WTC11 (cell line): ENCODE measurements at regions not wholly inside any gene's neighbourhood (a gene's known extent, or its start where the extent isn't known, plus 50 kb on each side); places are given as distances from the start of the nearest gene placed in this dataset.

ENCODE experiments used
- ATAC-seq: fragments of 200-7000 bp; cut with Tn5 transposase; 2 replicates; pipeline ENCODE4 v1.10.0; 2021; ENCODE audit warnings: mild to moderate bottlenecking, moderate library complexity
- CTCF ChIA-PET: fragments of 300-600 bp; sonication (Branson Sonifier 250); formaldehyde crosslinking; loops from one replicate; lab custom pipeline; 2021; ENCODE audit warnings: antibody characterized with exemption; lab: Charles Lee
- POLR2A ChIA-PET: fragments of 350-600 bp; sonication (Branson Sonifier 250); formaldehyde crosslinking; loops from one replicate; lab custom pipeline; 2021; ENCODE audit warnings: antibody characterized with exemption; lab: Charles Lee
- DNase-seq: peaks from one replicate; pipeline ENCODE4 v3.0.0; 2021; ENCODE audit warnings: low spot score
- H3K27ac Mint-ChIP-seq: 2 replicates; pipeline ENCODE4 v1.8.0; 2021; ENCODE audit warnings: mixed read lengths
- H3K27me3 Mint-ChIP-seq: 2 replicates; pipeline ENCODE4 v1.8.0; 2021; ENCODE audit warnings: low read depth, mild to moderate bottlenecking, moderate library complexity, mixed read lengths
- H3K36me3 Mint-ChIP-seq: 2 replicates; pipeline ENCODE4 v1.8.0; 2021; ENCODE audit warnings: mixed read lengths
- H3K4me1 Mint-ChIP-seq: 2 replicates; pipeline ENCODE4 v1.8.0; 2022; ENCODE audit warnings: mixed read lengths
- H3K4me3 Mint-ChIP-seq: 2 replicates; pipeline ENCODE4 v1.8.0; 2021; ENCODE audit warnings: mild to moderate bottlenecking, moderate library complexity, mixed read lengths
- H3K9me3 Mint-ChIP-seq: 2 replicates; pipeline ENCODE4 v1.8.0; 2021; ENCODE audit warnings: mixed read lengths
- CREB1 ChIP-seq: sonication (generic); formaldehyde crosslinking; IDR thresholded peaks from 2 replicates; pipeline ENCODE4 v1.8.0; 2023; ENCODE audit warnings: mild to moderate bottlenecking, missing genetic modification reagents
- CREM ChIP-seq: sonication (generic); formaldehyde crosslinking; IDR thresholded peaks from 2 replicates; pipeline ENCODE4 v1.8.1; 2022; ENCODE audit warnings: mild to moderate bottlenecking, missing genetic modification reagents, moderate library complexity
- EMX1 ChIP-seq: fragments of 250-450 bp; sonication (Bioruptor Pico); IDR thresholded peaks from 2 replicates; pipeline ENCODE4 v1.8.0; 2021; ENCODE audit warnings: mild to moderate bottlenecking
- ESRRA ChIP-seq: sonication (generic); formaldehyde crosslinking; IDR thresholded peaks from 2 replicates; pipeline ENCODE4 v1.8.1; 2022; ENCODE audit warnings: mild to moderate bottlenecking, missing genetic modification reagents, borderline replicate concordance
- GABPB1 ChIP-seq: sonication (generic); formaldehyde crosslinking; IDR thresholded peaks from 2 replicates; pipeline ENCODE4 v1.8.1; 2023; ENCODE audit warnings: mild to moderate bottlenecking, missing genetic modification reagents
- GTF2I ChIP-seq: fragments of 250-450 bp; sonication (Bioruptor Pico); conservative IDR thresholded peaks from 2 replicates; pipeline ENCODE4 v1.4.0; 2021; ENCODE audit warnings: mild to moderate bottlenecking
- KAT7 ChIP-seq: sonication (generic); formaldehyde crosslinking; IDR thresholded peaks from 2 replicates; pipeline ENCODE4 v1.8.1; 2023; ENCODE audit warnings: missing genetic modification reagents, mild to moderate bottlenecking, borderline replicate concordance
- NFATC4 ChIP-seq: fragments of 250-450 bp; sonication (Bioruptor Pico); IDR thresholded peaks from 2 replicates; pipeline ENCODE4 v1.9.0; 2021; ENCODE audit warnings: mild to moderate bottlenecking
- NFYB ChIP-seq: sonication (generic); formaldehyde crosslinking; conservative IDR thresholded peaks from 2 replicates; pipeline ENCODE4 v1.8.0; 2022; ENCODE audit warnings: low read depth, missing genetic modification reagents
- NR1H2 ChIP-seq: sonication (generic); formaldehyde crosslinking; IDR thresholded peaks from 2 replicates; pipeline ENCODE4 v1.9.0; 2021; ENCODE audit warnings: mild to moderate bottlenecking, moderate library complexity, missing genetic modification reagents
- NR3C1 ChIP-seq: sonication (generic); formaldehyde crosslinking; conservative IDR thresholded peaks from 2 replicates; pipeline ENCODE4 v1.8.1; 2023; ENCODE audit warnings: low read depth, mild to moderate bottlenecking, missing genetic modification reagents
- PRRX2 ChIP-seq: fragments of 250-450 bp; sonication (Bioruptor Pico); IDR thresholded peaks from 2 replicates; pipeline ENCODE4 v1.8.0; 2021; ENCODE audit warnings: mild to moderate bottlenecking
- SMAD4 ChIP-seq: sonication (generic); formaldehyde crosslinking; IDR thresholded peaks from 2 replicates; pipeline ENCODE4 v1.8.0; 2022; ENCODE audit warnings: mild to moderate bottlenecking, missing genetic modification reagents
- TCF7 ChIP-seq: sonication (generic); formaldehyde crosslinking; IDR thresholded peaks from 2 replicates; pipeline ENCODE4 v1.8.0; 2022; ENCODE audit warnings: mild to moderate bottlenecking, low read depth, missing genetic modification reagents, moderate library complexity
- TEAD4 ChIP-seq: sonication (generic); formaldehyde crosslinking; IDR thresholded peaks from 2 replicates; pipeline ENCODE4 v1.8.0; 2022; ENCODE audit warnings: mild to moderate bottlenecking, missing genetic modification reagents
- ZNF232 ChIP-seq: sonication (generic); formaldehyde crosslinking; IDR thresholded peaks from 2 replicates; pipeline ENCODE4 v1.8.0; 2022; ENCODE audit warnings: mild to moderate bottlenecking, missing genetic modification reagents
- ZNF263 ChIP-seq: sonication (generic); formaldehyde crosslinking; IDR thresholded peaks from 2 replicates; pipeline ENCODE4 v1.8.1; 2022; ENCODE audit warnings: low read depth, mild to moderate bottlenecking, moderate library complexity, missing genetic modification reagents
- ZNF317 ChIP-seq: sonication (generic); formaldehyde crosslinking; IDR thresholded peaks from 2 replicates; pipeline ENCODE4 v1.8.1; 2023; ENCODE audit warnings: low read depth, mild to moderate bottlenecking, moderate library complexity, missing genetic modification reagents, borderline replicate concordance
- ZNF423 ChIP-seq: fragments of 250-450 bp; sonication (Bioruptor Pico); IDR thresholded peaks from 2 replicates; pipeline ENCODE4 v2.1.2; 2022; ENCODE audit warnings: mild to moderate bottlenecking, moderate library complexity
- ZNF671 ChIP-seq: fragments of 250-450 bp; sonication (Bioruptor Pico); IDR thresholded peaks from 2 replicates; pipeline ENCODE4 v1.8.0; 2021; ENCODE audit warnings: mild to moderate bottlenecking
- TF ChIP-seq, protein P1 (sequence below): sonication (generic); formaldehyde crosslinking; IDR thresholded peaks from 2 replicates; pipeline ENCODE4 v1.8.1; 2023; ENCODE audit warnings: mild to moderate bottlenecking, missing genetic modification reagents, moderate library complexity
- TF ChIP-seq, protein P2 (sequence below): sonication (generic); formaldehyde crosslinking; IDR thresholded peaks from 2 replicates; pipeline ENCODE4 v1.8.0; 2023; ENCODE audit warnings: mild to moderate bottlenecking, missing genetic modification reagents
- TF ChIP-seq, protein P3 (sequence below): sonication (generic); formaldehyde crosslinking; IDR thresholded peaks from 2 replicates; pipeline ENCODE4 v1.8.1; 2022; ENCODE audit warnings: low read depth, missing genetic modification reagents, borderline replicate concordance
- TF ChIP-seq, protein P4 (sequence below): sonication (generic); formaldehyde crosslinking; IDR thresholded peaks from 2 replicates; pipeline ENCODE4 v1.8.1; 2022; ENCODE audit warnings: low read depth, mild to moderate bottlenecking, moderate library complexity, missing genetic modification reagents, borderline replicate concordance
- TF ChIP-seq, protein P5 (sequence below): fragments of 250-450 bp; sonication (Bioruptor Pico); IDR thresholded peaks from 2 replicates; pipeline ENCODE4 v1.9.0; 2021; ENCODE audit warnings: mild to moderate bottlenecking
- TF ChIP-seq, protein P6 (sequence below): sonication (generic); formaldehyde crosslinking; conservative IDR thresholded peaks from 2 replicates; pipeline ENCODE4 v1.8.1; 2023; ENCODE audit warnings: mild to moderate bottlenecking, low read depth, missing genetic modification reagents, moderate library complexity

DNA sequence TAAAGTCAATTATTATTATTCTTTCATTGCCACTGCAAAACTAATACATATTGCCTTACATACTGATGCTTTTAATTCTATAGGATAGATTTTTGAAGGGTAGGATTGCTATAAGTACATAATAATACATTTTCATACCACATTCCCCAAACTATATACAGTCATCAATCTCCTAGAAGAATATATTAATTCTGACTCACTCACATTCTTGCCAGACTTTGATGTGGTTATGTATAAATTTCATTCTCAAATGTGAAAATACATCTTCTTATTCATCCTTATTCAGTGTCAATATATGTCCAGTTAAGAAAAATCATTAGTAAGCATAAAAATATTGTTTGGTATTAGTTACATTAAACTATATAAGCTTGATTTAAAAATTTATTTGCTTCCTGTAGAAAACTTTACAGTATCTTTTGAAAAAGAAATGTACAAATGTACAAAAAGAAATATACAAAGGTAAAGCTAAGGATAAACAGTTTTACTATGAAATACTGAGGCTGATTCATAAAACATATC, 458.8 kb upstream of the CNTN5 start:
- TF ChIP-seq SMAD4 (CRISPR knock-in tag) (no peak), NFATC4 (CRISPR knock-in tag) (no peak), NR3C1 (CRISPR knock-in tag) (no peak), TCF7 (CRISPR knock-in tag) (no peak), ZNF232 (CRISPR knock-in tag) (no peak), ZNF671 (no peak), NFYB (CRISPR knock-in tag) (no peak), ESRRA (no peak), ZNF423 (CRISPR knock-in tag) (no peak)
- TF ChIP-seq, protein P1, sequence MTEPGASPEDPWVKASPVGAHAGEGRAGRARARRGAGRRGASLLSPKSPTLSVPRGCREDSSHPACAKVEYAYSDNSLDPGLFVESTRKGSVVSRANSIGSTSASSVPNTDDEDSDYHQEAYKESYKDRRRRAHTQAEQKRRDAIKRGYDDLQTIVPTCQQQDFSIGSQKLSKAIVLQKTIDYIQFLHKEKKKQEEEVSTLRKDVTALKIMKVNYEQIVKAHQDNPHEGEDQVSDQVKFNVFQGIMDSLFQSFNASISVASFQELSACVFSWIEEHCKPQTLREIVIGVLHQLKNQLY (CRISPR knock-in tag) = no peak
- TF ChIP-seq, protein P2, sequence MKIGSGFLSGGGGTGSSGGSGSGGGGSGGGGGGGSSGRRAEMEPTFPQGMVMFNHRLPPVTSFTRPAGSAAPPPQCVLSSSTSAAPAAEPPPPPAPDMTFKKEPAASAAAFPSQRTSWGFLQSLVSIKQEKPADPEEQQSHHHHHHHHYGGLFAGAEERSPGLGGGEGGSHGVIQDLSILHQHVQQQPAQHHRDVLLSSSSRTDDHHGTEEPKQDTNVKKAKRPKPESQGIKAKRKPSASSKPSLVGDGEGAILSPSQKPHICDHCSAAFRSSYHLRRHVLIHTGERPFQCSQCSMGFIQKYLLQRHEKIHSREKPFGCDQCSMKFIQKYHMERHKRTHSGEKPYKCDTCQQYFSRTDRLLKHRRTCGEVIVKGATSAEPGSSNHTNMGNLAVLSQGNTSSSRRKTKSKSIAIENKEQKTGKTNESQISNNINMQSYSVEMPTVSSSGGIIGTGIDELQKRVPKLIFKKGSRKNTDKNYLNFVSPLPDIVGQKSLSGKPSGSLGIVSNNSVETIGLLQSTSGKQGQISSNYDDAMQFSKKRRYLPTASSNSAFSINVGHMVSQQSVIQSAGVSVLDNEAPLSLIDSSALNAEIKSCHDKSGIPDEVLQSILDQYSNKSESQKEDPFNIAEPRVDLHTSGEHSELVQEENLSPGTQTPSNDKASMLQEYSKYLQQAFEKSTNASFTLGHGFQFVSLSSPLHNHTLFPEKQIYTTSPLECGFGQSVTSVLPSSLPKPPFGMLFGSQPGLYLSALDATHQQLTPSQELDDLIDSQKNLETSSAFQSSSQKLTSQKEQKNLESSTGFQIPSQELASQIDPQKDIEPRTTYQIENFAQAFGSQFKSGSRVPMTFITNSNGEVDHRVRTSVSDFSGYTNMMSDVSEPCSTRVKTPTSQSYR (CRISPR knock-in tag) = no peak
- ATAC-seq (no peak), DNase-seq (no peak)
- POLR2A ChIA-PET = no interaction called here
- CTCF ChIA-PET = no interaction called here
- Mint-ChIP-seq H3K4me1 (peaks cover 15% of the 10 kb centered on the region), H3K9me3 (no peaks in the 10 kb centered on the region), H3K27ac (no peak overlapping the region), H3K4me3 (no peak overlapping the region), H3K36me3 (no peaks in the 10 kb centered on the region), H3K27me3 (no peaks in the 10 kb centered on the region)

DNA sequence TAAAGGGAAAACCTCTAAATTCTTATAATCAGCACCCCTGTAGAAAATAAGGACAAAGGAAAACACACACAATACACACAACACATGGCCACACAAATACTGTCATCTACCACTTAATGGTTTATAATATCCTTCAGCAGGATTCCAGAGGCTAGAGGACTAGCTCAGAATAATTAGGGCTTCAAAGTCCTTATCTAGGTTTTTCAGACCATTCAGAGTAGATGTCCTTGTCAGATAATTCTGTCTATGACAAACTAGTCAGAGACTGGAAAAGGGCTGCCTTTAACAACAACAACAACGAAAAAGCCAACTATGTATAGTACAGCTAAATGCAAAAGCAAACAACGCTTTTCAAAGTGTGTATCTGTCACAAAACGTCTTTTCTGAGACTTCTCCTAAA, 456.5 kb upstream of the CNTN5 start:
- no peak for DNase-seq
- Mint-ChIP-seq H3K27ac (no peak overlapping the region), H3K4me3 (no peak overlapping the region), H3K36me3 (no peaks in the 10 kb centered on the region), H3K27me3 (no peaks in the 10 kb centered on the region), H3K4me1 (peaks cover 18% of the 10 kb centered on the region), H3K9me3 (no peaks in the 10 kb centered on the region)
- TF ChIP-seq, protein P3, sequence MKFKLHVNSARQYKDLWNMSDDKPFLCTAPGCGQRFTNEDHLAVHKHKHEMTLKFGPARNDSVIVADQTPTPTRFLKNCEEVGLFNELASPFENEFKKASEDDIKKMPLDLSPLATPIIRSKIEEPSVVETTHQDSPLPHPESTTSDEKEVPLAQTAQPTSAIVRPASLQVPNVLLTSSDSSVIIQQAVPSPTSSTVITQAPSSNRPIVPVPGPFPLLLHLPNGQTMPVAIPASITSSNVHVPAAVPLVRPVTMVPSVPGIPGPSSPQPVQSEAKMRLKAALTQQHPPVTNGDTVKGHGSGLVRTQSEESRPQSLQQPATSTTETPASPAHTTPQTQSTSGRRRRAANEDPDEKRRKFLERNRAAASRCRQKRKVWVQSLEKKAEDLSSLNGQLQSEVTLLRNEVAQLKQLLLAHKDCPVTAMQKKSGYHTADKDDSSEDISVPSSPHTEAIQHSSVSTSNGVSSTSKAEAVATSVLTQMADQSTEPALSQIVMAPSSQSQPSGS (CRISPR knock-in tag) = no peak
- TF ChIP-seq TEAD4 (CRISPR knock-in tag) (no peak), ZNF317 (CRISPR knock-in tag) (no peak), GTF2I (CRISPR knock-in tag) (no peak), PRRX2 (no peak), GABPB1 (CRISPR knock-in tag) (no peak), TCF7 (CRISPR knock-in tag) (no peak), KAT7 (CRISPR knock-in tag) (no peak), CREB1 (CRISPR knock-in tag) (no peak), CREM (CRISPR knock-in tag) (no peak), NR1H2 (CRISPR knock-in tag) (no peak), ZNF263 (CRISPR knock-in tag) (no peak), EMX1 (CRISPR knock-in tag) (no peak)
- TF ChIP-seq, protein P4, sequence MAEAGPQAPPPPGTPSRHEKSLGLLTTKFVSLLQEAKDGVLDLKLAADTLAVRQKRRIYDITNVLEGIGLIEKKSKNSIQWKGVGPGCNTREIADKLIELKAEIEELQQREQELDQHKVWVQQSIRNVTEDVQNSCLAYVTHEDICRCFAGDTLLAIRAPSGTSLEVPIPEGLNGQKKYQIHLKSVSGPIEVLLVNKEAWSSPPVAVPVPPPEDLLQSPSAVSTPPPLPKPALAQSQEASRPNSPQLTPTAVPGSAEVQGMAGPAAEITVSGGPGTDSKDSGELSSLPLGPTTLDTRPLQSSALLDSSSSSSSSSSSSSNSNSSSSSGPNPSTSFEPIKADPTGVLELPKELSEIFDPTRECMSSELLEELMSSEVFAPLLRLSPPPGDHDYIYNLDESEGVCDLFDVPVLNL (CRISPR knock-in tag) = no peak
- TF ChIP-seq, protein P1 (CRISPR knock-in tag) = no peak
- TF ChIP-seq, protein P5, sequence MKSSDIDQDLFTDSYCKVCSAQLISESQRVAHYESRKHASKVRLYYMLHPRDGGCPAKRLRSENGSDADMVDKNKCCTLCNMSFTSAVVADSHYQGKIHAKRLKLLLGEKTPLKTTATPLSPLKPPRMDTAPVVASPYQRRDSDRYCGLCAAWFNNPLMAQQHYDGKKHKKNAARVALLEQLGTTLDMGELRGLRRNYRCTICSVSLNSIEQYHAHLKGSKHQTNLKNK = no peak
- TF ChIP-seq, protein P6, sequence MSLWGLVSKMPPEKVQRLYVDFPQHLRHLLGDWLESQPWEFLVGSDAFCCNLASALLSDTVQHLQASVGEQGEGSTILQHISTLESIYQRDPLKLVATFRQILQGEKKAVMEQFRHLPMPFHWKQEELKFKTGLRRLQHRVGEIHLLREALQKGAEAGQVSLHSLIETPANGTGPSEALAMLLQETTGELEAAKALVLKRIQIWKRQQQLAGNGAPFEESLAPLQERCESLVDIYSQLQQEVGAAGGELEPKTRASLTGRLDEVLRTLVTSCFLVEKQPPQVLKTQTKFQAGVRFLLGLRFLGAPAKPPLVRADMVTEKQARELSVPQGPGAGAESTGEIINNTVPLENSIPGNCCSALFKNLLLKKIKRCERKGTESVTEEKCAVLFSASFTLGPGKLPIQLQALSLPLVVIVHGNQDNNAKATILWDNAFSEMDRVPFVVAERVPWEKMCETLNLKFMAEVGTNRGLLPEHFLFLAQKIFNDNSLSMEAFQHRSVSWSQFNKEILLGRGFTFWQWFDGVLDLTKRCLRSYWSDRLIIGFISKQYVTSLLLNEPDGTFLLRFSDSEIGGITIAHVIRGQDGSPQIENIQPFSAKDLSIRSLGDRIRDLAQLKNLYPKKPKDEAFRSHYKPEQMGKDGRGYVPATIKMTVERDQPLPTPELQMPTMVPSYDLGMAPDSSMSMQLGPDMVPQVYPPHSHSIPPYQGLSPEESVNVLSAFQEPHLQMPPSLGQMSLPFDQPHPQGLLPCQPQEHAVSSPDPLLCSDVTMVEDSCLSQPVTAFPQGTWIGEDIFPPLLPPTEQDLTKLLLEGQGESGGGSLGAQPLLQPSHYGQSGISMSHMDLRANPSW (CRISPR knock-in tag) = no peak
- POLR2A ChIA-PET = no interaction called here
- ATAC-seq = no peak
- CTCF ChIA-PET = no interaction called here
